ENCODE measurements at regions not wholly inside any gene's neighbourhood (a gene's known extent, or its start where the extent isn't known, plus 50 kb on each side); places are given as distances from the start of the nearest gene placed in this dataset.

DNA sequence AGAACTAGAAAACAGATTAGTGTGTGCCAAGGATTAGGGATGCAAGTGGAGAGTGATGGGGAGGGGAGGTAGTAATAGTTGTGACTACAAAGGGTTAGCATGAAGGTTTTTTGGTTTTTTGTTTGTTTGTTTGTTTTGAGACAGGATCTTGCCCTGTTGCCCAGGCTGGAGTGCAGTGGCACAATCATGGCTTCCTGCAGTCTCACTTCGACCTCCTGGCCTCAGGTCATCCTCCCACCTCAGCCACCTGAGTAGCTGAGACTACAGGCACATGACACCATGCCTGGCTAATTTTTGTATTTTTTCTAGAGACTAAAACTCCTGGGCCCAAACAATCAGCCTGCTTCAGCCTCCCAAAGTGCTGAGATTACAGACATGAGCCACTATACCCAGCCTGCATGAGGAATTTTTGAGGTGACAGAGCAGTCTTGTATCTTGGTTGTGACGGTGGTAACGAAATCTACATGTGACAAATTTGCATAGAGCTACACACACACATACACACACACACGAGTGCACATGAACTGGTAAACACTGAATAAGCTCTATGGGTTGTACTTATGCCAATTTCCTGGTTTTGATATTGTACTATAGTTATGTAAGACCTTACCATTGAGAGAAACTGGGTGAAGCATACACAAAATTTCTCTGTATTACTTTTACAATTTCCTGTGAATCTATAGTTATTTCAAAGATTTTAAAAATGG lies 59.6 kb upstream of the TOM1L1 start:
- no peak for ATAC-seq
- no peak overlapping the region for H3K4me2 ChIP-seq (ENCODE audit: low read length)
- H3K27me3 ChIP-seq (ENCODE audit: insufficient read depth, low read length) = peaks cover 13% of the 10 kb centered on the region
- TF ChIP-seq SRF (IDR thresholded peaks at IDR 0.05; ENCODE audit: low read depth) = no peak
- TF ChIP-seq SIN3A (IDR thresholded peaks at IDR 0.05; ENCODE audit: low read depth) = no peak
- no peak for TF ChIP-seq RAD21 (IDR thresholded peaks at IDR 0.05; ENCODE audit: low read depth)
- no peak for TF ChIP-seq SP1 (IDR thresholded peaks at IDR 0.05; ENCODE audit: low read depth)
- TF ChIP-seq, protein P1, sequence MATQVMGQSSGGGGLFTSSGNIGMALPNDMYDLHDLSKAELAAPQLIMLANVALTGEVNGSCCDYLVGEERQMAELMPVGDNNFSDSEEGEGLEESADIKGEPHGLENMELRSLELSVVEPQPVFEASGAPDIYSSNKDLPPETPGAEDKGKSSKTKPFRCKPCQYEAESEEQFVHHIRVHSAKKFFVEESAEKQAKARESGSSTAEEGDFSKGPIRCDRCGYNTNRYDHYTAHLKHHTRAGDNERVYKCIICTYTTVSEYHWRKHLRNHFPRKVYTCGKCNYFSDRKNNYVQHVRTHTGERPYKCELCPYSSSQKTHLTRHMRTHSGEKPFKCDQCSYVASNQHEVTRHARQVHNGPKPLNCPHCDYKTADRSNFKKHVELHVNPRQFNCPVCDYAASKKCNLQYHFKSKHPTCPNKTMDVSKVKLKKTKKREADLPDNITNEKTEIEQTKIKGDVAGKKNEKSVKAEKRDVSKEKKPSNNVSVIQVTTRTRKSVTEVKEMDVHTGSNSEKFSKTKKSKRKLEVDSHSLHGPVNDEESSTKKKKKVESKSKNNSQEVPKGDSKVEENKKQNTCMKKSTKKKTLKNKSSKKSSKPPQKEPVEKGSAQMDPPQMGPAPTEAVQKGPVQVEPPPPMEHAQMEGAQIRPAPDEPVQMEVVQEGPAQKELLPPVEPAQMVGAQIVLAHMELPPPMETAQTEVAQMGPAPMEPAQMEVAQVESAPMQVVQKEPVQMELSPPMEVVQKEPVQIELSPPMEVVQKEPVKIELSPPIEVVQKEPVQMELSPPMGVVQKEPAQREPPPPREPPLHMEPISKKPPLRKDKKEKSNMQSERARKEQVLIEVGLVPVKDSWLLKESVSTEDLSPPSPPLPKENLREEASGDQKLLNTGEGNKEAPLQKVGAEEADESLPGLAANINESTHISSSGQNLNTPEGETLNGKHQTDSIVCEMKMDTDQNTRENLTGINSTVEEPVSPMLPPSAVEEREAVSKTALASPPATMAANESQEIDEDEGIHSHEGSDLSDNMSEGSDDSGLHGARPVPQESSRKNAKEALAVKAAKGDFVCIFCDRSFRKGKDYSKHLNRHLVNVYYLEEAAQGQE (IDR thresholded peaks at IDR 0.05; ENCODE audit: low read depth) = no peak
- no peak for TF ChIP-seq POLR2AphosphoS5 (IDR thresholded peaks at IDR 0.05; ENCODE audit: low read depth, low read length)
- ChIA-PET POLR2A (no interaction called here), RAD21 (ENCODE audit: low non-redundant PET in 1 of 2, low total read pairs in 2 of 2, uncharacterized antibody in 2 of 2, unreplicated experiment in 2 of 2) (no interaction called here), CTCF (no interaction called here)
- no peaks in the 10 kb centered on the region for H3K9me2 ChIP-seq (ENCODE audit: insufficient read depth)
- no peak for DNase-seq (ENCODE audit: low read depth, low spot score)
- H3K36me3 ChIP-seq (ENCODE audit: control insufficient read depth in 1 of 2, insufficient read depth in 2 of 2, low read length in 2 of 2) = no peaks in the 10 kb centered on the region
- H2AFZ ChIP-seq (ENCODE audit: low read depth, low read length, poor library complexity, severe bottlenecking) = no peak overlapping the region
- H3K4me3 ChIP-seq (replicated peaks in 1 of 2; ENCODE audit: low read depth in 1 of 2, low read length in 2 of 2) = no peak overlapping the region
- no peak overlapping the region for H3K27ac ChIP-seq (ENCODE audit: low read depth, low read length)
- H3K79me2 ChIP-seq (ENCODE audit: insufficient read depth, low read length) = no peaks in the 10 kb centered on the region
- no peak overlapping the region for H3K9ac ChIP-seq (ENCODE audit: low read length)
- H4K20me1 ChIP-seq (ENCODE audit: insufficient read depth) = no peaks in the 10 kb centered on the region
- intact Hi-C loops (cut with micrococcal nuclease) = no loop called here
- H3K9me3 ChIP-seq (ENCODE audit: control insufficient read depth in 1 of 2, insufficient read depth in 1 of 2, low read depth in 1 of 2, low read length in 2 of 2) = no peaks in the 10 kb centered on the region
- H3K4me1 ChIP-seq (ENCODE audit: control insufficient read depth in 1 of 2, insufficient read depth in 2 of 2, low read length in 2 of 2) = no peaks in the 10 kb centered on the region
- no TSS peak for BruUV-seq (replicated peaks)

DNA sequence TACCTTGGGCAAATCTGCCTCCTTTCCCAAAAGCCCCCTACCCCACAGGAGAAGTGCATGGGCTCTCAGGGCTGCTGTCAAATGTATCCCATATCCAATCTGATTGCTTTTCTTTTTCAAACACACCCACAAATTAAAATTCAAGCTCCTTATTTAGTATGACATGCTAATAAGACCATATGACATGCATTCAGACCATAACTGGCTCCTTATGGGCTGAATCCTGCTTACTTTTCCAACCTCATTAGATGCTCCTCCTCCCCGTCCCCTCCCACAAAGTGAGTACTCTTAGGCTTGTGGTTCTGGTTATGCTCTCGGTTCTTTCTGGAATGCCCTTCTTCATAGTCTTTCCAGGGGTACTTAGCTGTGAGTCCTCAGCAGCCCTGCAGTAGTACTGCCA lies 59.0 kb upstream of the TOM1L1 start:
- TF ChIP-seq POLR2A (IDR thresholded peaks at IDR 0.05; ENCODE audit: borderline replicate concordance, extremely low read depth, insufficient read depth, insufficient read length) (no peak), EZH2 (IDR thresholded peaks at IDR 0.05) (no peak), ZFX (IDR thresholded peaks at IDR 0.05) (no peak), FOSL1 (IDR thresholded peaks at IDR 0.05; ENCODE audit: low read depth) (no peak), ZNF274 (IDR thresholded peaks at IDR 0.05; ENCODE audit: low read depth, low read length) (no peak), SIN3A (IDR thresholded peaks at IDR 0.05; ENCODE audit: low read depth) (no peak), RAD21 (IDR thresholded peaks at IDR 0.05; ENCODE audit: low read depth) (no peak), SP1 (IDR thresholded peaks at IDR 0.05; ENCODE audit: low read depth) (no peak), POLR2AphosphoS5 (IDR thresholded peaks at IDR 0.05; ENCODE audit: low read depth, low read length) (no peak)
- TF ChIP-seq, protein P2, sequence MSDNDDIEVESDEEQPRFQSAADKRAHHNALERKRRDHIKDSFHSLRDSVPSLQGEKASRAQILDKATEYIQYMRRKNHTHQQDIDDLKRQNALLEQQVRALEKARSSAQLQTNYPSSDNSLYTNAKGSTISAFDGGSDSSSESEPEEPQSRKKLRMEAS (IDR thresholded peaks at IDR 0.05) = no peak
- TF ChIP-seq, protein P3, sequence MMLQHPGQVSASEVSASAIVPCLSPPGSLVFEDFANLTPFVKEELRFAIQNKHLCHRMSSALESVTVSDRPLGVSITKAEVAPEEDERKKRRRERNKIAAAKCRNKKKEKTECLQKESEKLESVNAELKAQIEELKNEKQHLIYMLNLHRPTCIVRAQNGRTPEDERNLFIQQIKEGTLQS (IDR thresholded peaks at IDR 0.05) = no peak
- TF ChIP-seq, protein P4, sequence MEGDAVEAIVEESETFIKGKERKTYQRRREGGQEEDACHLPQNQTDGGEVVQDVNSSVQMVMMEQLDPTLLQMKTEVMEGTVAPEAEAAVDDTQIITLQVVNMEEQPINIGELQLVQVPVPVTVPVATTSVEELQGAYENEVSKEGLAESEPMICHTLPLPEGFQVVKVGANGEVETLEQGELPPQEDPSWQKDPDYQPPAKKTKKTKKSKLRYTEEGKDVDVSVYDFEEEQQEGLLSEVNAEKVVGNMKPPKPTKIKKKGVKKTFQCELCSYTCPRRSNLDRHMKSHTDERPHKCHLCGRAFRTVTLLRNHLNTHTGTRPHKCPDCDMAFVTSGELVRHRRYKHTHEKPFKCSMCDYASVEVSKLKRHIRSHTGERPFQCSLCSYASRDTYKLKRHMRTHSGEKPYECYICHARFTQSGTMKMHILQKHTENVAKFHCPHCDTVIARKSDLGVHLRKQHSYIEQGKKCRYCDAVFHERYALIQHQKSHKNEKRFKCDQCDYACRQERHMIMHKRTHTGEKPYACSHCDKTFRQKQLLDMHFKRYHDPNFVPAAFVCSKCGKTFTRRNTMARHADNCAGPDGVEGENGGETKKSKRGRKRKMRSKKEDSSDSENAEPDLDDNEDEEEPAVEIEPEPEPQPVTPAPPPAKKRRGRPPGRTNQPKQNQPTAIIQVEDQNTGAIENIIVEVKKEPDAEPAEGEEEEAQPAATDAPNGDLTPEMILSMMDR (IDR thresholded peaks at IDR 0.05 in 2 of 3, conservative IDR thresholded peaks at IDR 0.05 in 1 of 3; ENCODE audit: borderline replicate concordance in 1 of 3, insufficient read depth in 1 of 3, low read depth in 2 of 3, low read length in 2 of 3) = no peak
- Histone ChIP-seq H3K4me1 (ENCODE audit: control insufficient read depth in 1 of 2, insufficient read depth in 2 of 2, low read length in 2 of 2) (no peaks in the 10 kb centered on the region), H3K4me2 (ENCODE audit: low read length) (no peak overlapping the region), H3K79me2 (ENCODE audit: insufficient read depth, low read length) (no peaks in the 10 kb centered on the region), H3K27me3 (ENCODE audit: insufficient read depth, low read length) (peaks cover 8% of the 10 kb centered on the region; the same call in 1 of the 2 replicates), H2AFZ (ENCODE audit: low read depth, low read length, poor library complexity, severe bottlenecking) (no peak overlapping the region), H3K4me3 (replicated peaks in 1 of 2; ENCODE audit: low read depth in 1 of 2, low read length in 2 of 2) (no peak overlapping the region), H3K9ac (ENCODE audit: low read length) (no peak overlapping the region), H4K20me1 (ENCODE audit: insufficient read depth) (no peaks in the 10 kb centered on the region), H3K9me3 (ENCODE audit: control insufficient read depth in 1 of 2, insufficient read depth in 1 of 2, low read depth in 1 of 2, low read length in 2 of 2) (no peaks in the 10 kb centered on the region), H3K27ac (ENCODE audit: low read depth, low read length) (no peak overlapping the region), H3K9me2 (ENCODE audit: insufficient read depth) (no peaks in the 10 kb centered on the region), H3K36me3 (ENCODE audit: control insufficient read depth in 1 of 2, insufficient read depth in 2 of 2, low read length in 2 of 2) (no peaks in the 10 kb centered on the region)
- RAD21 ChIA-PET (ENCODE audit: low non-redundant PET in 1 of 2, low total read pairs in 2 of 2, uncharacterized antibody in 2 of 2, unreplicated experiment in 2 of 2) = no interaction called here
- ATAC-seq (no peak), DNase-seq (ENCODE audit: low read depth, low spot score) (no peak)
- CTCF ChIA-PET = no interaction called here
- POLR2A ChIA-PET = no interaction called here
- BruUV-seq (replicated peaks) = no TSS peak
- intact Hi-C loops (cut with micrococcal nuclease) = no loop called here
